ENCODE measurements at regions not wholly inside any gene's neighbourhood (a gene's known extent, or its start where the extent isn't known, plus 50 kb on each side); places are given as distances from the start of the nearest gene placed in this dataset.

DNA sequence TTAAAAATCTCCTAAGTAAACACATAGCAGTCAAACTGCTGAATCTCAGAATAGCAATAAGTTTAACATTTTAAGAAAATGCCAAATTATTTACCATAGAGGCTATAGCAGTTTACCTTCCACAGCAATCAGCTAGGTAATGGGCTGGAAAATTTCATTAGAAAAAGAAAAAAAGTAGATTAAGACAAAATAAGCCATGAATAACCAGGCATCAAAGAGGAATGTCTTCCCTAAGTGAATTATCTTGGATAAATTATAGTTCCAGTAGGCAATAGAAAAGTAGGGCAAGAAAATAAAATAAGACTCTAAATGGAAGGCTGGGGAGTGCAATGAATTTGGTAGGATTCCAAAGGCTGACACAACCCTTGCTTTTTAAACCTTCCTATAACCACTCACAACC lies 722.8 kb downstream of the TRAM1L1 start:
- ChIA-PET CTCF (ENCODE audit: low intra/inter-chr PET ratio, low total read pairs) (no interaction called here), POLR2A (no interaction called here)
- no peak overlapping the region for H3K4me3 ChIP-seq (replicated peaks in 1 of 3; ENCODE audit: insufficient read depth in 1 of 3, low read depth in 2 of 3, low read length in 3 of 3)
- no peak overlapping the region for H3K27ac ChIP-seq (ENCODE audit: extremely low read length, insufficient read depth, low read length)
- no TSS peak for BruUV-seq (replicated peaks)
- no peaks in the 10 kb centered on the region for H3K27me3 ChIP-seq (ENCODE audit: control insufficient read depth in 1 of 2, insufficient read depth in 2 of 2, low read length in 2 of 2)
- H3K36me3 ChIP-seq (replicated peaks in 1 of 2; ENCODE audit: control insufficient read depth in 1 of 2, insufficient read depth in 2 of 2, low read length in 2 of 2) = no peaks in the 10 kb centered on the region
- no peaks in the 10 kb centered on the region for H3K4me1 ChIP-seq (ENCODE audit: insufficient read depth, low read length)
- no peak for ATAC-seq
- no peaks in the 10 kb centered on the region for H4K20me1 ChIP-seq (ENCODE audit: insufficient read depth, low read length)
- no peak overlapping the region for H3K4me2 ChIP-seq (ENCODE audit: low read depth, low read length)
- no peaks in the 10 kb centered on the region for H3K79me2 ChIP-seq (ENCODE audit: insufficient read depth, low read length)
- H2AFZ ChIP-seq (ENCODE audit: low read length) = no peak overlapping the region
- in situ Hi-C loops (cut with HindIII; ENCODE audit: extremely low pct_ligation_motif_present, low pct_unique_long_range_greater_than_20kb) (no loop called here), intact Hi-C loops (cut with micrococcal nuclease; ENCODE audit: unreplicated experiment) (no loop called here)
- H3K9me3 ChIP-seq (ENCODE audit: low read length) = 0 out of 2 replicates have a peak, but pooled peaks cover 4% of the 10 kb centered on the region
- TF ChIP-seq ZSCAN30 (CRISPR knock-in tag; IDR thresholded peaks at IDR 0.05) = no peak
- no peak for TF ChIP-seq PHF20 (CRISPR knock-in tag; IDR thresholded peaks at IDR 0.05)
- no peak for TF ChIP-seq ZNF580 (CRISPR knock-in tag; IDR thresholded peaks at IDR 0.05; ENCODE audit: borderline replicate concordance, low read depth)
- no peak for TF ChIP-seq CENPBD1 (CRISPR knock-in tag; IDR thresholded peaks at IDR 0.05; ENCODE audit: borderline replicate concordance, low read depth)
- TF ChIP-seq CREBL2 (CRISPR knock-in tag; IDR thresholded peaks at IDR 0.05; ENCODE audit: borderline replicate concordance) = no peak
- TF ChIP-seq, protein P1, sequence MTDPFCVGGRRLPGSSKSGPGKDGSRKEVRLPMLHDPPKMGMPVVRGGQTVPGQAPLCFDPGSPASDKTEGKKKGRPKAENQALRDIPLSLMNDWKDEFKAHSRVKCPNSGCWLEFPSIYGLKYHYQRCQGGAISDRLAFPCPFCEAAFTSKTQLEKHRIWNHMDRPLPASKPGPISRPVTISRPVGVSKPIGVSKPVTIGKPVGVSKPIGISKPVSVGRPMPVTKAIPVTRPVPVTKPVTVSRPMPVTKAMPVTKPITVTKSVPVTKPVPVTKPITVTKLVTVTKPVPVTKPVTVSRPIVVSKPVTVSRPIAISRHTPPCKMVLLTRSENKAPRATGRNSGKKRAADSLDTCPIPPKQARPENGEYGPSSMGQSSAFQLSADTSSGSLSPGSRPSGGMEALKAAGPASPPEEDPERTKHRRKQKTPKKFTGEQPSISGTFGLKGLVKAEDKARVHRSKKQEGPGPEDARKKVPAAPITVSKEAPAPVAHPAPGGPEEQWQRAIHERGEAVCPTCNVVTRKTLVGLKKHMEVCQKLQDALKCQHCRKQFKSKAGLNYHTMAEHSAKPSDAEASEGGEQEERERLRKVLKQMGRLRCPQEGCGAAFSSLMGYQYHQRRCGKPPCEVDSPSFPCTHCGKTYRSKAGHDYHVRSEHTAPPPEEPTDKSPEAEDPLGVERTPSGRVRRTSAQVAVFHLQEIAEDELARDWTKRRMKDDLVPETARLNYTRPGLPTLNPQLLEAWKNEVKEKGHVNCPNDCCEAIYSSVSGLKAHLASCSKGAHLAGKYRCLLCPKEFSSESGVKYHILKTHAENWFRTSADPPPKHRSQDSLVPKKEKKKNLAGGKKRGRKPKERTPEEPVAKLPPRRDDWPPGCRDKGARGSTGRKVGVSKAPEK (CRISPR knock-in tag; IDR thresholded peaks at IDR 0.05; ENCODE audit: borderline replicate concordance) = no peak
- no peak for TF ChIP-seq MLXIP (CRISPR knock-in tag; IDR thresholded peaks at IDR 0.05; ENCODE audit: borderline replicate concordance)
- TF ChIP-seq, protein P2, sequence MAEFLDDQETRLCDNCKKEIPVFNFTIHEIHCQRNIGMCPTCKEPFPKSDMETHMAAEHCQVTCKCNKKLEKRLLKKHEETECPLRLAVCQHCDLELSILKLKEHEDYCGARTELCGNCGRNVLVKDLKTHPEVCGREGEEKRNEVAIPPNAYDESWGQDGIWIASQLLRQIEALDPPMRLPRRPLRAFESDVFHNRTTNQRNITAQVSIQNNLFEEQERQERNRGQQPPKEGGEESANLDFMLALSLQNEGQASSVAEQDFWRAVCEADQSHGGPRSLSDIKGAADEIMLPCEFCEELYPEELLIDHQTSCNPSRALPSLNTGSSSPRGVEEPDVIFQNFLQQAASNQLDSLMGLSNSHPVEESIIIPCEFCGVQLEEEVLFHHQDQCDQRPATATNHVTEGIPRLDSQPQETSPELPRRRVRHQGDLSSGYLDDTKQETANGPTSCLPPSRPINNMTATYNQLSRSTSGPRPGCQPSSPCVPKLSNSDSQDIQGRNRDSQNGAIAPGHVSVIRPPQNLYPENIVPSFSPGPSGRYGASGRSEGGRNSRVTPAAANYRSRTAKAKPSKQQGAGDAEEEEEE (CRISPR knock-in tag; IDR thresholded peaks at IDR 0.05; ENCODE audit: borderline replicate concordance) = no peak
- no peak for TF ChIP-seq ZNF430 (CRISPR knock-in tag; IDR thresholded peaks at IDR 0.05)
- TF ChIP-seq, protein P3, sequence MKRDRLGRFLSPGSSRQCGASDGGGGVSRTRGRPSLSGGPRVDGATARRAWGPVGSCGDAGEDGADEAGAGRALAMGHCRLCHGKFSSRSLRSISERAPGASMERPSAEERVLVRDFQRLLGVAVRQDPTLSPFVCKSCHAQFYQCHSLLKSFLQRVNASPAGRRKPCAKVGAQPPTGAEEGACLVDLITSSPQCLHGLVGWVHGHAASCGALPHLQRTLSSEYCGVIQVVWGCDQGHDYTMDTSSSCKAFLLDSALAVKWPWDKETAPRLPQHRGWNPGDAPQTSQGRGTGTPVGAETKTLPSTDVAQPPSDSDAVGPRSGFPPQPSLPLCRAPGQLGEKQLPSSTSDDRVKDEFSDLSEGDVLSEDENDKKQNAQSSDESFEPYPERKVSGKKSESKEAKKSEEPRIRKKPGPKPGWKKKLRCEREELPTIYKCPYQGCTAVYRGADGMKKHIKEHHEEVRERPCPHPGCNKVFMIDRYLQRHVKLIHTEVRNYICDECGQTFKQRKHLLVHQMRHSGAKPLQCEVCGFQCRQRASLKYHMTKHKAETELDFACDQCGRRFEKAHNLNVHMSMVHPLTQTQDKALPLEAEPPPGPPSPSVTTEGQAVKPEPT (CRISPR knock-in tag; IDR thresholded peaks at IDR 0.05; ENCODE audit: low read depth) = no peak
- no peak for TF ChIP-seq PRPF4 (IDR thresholded peaks at IDR 0.05; ENCODE audit: low read depth, low read length, poor library complexity, severe bottlenecking)
- no peak for DNase-seq (ENCODE audit: low spot score)
- FAIRE-seq = no peak
- no peak overlapping the region for H3K9ac ChIP-seq (ENCODE audit: insufficient read depth, low read depth, low read length)

Measured in HepG2 (cell line).